GDM1 (cell line): ENCODE measurements at regions not wholly inside any gene's neighbourhood (a gene's known extent, or its start where the extent isn't known, plus 50 kb on each side); places are given as distances from the start of the nearest gene placed in this dataset.
"Not testable (repeated sequence)": the region's sequence is repeated elsewhere in the genome, so short reads cannot be mapped to it uniquely, and the experiment has no call there.

Experiments used
- DNase-seq: peaks from one replicate; lab custom pipeline; 2025; lab: John Stamatoyannopoulos, UW

DNA sequence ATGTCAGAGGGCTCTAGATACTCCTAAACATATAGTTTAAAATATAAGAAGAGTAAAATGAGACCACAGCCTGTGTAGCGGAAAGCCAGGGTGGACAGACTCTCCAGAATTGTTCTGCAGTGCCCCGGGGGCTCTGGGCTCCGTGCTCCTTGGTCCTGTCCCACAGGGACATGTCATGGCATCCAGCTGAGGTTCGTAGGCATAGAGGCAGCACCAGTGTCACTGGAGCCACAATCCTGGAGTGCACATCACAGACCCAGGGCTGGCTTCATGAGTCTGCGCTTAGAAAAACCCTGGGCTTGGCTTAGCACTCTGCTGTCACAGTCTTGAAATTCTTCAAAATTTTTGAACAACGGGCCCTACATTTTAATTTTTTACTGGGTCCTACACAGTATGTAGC lies 280.4 kb upstream of the ZNF32 start:
- DNase-seq, result no peak

DNA sequence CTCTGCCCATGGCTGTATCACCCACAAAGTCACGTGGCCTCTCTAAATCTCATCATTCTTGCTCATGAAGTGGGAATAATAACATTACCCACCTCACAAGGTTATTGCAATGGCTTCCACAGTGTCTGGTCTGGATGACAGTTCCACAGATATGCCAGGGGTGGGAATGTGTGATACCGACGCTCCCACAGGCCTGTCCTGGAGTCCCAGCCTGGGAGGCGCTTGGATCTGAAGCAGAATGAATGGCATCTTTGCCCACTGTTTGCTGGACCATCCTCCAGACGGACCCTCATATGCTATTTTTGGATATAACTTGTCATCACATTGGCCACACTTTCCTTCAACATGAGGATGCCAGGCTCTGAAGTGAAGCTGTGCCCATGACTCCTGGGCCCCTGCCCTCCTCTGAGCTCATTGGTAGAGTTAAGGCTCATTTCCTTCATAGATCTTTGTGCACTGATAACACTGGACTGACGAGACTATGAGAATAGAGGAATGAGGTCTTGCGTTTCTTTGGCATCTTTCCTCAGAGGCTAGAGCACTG lies 279.8 kb upstream of the ZNF32 start:
- DNase-seq, result no peak

DNA sequence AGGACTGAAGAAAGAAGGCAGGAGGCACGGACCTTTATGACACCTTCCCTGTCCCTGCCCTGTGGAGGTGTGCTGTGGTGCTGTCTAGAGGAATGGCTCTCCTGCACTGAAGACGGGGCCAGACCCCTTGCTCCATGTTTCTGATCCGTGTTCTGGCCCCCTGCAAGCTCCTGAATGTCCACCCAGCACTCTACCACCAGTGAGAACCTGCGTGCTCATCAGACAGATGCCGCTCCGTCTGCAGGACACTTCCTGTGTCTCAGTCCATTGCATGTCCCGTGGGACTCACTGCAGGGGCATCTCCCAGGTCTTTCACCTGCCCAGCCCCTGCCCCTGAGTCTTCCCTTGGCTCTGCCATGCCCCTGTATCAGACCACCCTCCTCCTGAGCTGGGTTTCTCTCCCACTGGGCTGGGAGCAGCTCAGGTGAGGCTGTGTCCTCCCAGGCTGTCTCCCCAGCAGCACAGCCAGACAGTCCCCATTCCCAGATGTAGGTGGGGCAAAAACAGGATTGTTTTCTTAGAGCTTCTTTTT lies 278.3 kb upstream of the ZNF32 start:
- no peak for DNase-seq

DNA sequence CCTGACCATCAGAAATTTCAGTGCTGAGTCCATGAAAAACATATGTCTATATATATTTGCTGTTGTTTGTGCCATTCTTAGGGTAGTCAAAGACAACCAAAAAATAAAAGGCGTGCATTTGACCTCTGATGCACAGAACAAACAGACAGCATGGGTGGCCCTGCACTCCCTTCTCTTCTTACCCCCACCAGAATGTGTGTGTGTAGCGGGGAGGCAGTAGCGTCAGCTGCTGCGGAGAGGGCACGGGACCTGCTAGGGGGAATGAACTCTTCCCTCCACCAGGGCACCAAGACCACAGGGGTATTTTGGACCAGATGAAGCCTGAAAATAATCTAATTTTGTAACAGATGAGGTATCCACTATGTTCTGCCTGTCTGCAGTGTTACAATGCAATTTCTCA lies 277.7 kb upstream of the ZNF32 start:
- DNase-seq, result no peak

DNA sequence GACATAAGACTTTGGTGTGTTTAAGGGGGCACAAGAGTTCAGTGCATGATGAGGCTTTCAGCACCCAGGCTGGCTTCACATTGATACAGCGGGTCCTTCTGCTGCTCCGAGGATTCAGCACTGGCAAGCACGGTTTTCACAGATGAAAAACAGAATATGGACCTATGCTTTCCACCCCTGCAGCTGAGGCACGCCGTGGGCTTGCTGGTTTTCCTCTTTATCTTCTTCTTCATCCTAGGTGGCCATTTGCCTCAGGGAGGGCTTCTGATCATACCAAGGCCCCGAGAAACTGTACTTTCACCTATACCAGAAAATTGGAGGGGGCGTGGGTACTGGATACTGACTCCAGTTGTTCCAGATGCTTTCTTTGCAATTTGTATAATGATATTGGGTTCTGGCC lies 277.1 kb upstream of the ZNF32 start:
- no peak for DNase-seq

DNA sequence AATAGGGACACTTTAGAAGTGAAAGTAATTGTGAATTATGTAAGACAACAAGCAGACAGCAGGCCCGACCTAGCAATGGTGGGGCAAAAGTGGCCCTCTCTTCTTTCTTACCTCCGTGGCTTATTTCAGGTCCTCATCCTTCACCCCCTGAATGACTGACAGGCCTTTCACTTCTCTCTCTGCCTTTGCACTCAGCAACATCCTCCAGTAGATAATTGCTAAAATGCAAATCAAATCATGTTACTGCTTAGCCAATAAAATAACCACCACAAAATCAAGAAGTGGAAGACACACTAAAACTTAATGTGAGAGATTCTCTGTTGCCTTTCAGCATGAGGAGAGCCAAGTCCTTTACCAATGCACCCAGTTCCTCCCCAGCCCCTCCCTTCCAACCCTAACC lies 274.6 kb upstream of the ZNF32 start:
- no peak for DNase-seq

DNA sequence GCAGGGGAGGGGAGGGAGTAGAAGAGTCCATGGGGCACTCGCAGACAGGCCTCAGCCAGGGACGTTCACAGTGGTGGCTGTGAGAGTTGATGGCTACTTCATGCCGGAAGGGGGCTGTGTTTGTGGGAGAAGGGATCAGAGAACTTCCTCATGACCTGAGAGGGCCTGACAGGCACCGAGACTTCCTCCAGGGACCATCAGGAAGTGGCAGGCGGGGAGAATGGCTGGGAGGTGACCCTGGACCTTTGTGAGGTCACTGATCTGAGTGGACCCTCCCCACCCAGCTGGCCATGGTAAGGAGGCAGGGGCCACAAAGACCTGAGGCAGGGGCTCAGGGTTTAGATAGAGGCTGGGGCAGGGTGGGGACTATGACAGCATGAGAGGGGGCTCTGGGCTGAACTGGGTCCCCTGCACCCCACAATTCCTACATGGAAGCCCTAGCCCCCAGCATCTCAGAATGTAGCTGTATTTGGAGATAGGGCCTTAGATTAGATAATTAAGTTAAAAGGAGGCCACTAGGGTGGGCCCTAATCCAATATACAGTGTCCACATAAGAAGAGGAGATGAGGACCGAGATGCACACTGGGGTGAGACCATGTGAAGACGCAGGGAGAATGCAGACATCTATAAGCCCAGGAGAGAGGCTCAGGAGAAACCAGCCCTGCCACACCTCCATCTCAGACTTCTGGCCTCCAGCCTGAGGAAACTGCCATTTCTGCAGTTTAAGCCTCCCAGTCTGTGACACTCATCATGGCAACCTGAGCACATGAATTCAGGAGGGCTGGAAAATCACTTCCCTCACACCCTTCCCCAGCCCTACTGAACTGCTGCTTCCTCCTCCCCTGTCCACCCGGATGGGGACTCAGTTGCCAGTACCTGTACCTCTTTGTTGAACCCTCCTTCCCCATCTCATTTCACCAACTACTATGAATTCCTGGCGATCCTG lies 273.9 kb upstream of the ZNF32 start:
- no peak for DNase-seq

DNA sequence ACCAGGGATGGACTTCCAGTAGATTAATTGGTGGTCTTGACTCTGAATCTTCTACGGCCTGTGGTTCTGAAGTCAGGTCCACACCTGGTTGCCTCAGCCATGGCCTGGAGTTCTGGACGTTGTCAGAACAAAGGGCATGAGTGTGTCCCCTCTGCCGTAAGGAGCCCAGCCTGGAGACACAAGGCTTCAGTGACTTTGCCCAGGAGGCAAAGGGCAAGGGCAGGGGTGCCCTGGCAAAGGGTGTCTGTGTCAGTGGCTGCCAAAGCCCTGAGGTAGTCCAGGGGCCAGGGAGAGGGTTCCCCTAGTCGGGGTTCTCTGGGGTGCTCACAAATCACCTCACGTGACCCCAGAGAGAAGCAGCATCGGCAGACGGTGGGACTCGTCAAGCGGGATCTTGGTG lies 273.2 kb upstream of the ZNF32 start:
- no peak for DNase-seq

DNA sequence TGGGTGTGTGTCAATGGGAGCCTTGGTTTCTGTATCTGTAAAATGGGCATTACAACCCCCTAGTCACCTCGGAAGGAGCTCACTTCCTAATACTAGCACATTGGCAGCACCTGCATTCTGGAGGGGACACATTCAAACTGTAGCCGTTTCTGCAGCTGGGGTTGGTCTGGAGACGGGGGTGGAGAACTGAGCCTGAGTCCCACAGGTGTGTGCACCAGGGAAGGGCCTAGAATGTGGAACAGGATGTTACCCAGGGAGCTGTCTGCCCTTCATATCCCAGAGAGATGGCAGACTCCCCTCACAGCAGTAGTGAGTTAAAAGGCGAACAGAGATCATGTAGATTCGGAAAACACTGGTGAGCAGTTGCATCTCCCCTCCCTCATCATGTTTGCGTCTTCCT lies 272.8 kb upstream of the ZNF32 start:
- DNase-seq, result no peak

DNA sequence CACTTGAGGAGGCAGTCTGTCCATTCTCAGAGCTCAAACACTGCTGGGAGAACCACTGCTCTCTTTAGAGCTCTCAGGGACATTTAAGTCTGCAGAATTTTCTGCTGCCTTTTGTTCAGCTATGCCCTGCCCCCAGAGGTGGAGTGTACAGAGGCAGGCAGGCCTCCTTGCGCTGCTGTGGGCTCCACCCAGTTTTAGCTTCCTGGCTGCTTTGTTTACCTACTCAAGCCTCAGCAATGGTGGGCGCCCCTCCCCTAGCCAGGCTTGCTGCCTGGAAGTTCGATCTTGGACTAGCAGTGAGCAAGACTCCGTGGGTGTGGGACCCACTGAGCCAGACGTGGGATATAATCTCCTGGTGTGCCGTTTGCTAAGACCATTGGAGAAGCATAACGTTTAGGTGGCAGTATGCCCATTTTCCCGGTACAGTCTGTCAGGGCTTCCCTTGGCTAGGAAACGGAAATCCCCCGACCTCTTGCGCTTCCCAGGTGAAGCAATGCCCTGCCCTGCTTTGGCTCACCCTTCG lies 271.6 kb upstream of the ZNF32 start:
- DNase-seq, result not testable (repeated sequence)

DNA sequence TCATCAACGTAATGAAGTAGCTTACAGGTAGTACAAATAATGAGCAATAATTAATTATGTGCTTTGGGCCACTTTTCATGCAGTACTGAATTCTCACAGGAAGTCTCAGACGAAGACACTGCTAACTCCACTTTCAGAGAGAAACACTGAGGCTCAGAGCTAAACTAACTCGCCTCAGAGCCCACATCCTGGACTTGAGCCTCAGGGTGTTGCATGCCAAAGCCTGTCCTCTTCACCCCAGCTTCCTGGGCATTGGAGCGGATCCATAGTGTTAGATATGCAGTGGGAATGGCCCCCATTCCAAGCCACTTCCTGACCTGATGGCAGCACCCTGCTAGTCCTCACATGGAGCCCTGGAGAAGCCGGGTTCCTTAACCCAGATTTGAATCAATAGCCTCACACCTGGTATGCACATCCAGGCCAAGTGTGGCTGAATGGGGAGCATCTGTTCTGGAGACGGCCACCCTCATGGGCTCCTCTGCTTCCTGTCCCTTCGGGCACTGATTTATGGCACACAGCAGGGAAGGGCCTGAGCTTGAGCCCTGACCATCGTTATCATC lies 265.1 kb upstream of the ZNF32 start:
- DNase-seq, result no peak

DNA sequence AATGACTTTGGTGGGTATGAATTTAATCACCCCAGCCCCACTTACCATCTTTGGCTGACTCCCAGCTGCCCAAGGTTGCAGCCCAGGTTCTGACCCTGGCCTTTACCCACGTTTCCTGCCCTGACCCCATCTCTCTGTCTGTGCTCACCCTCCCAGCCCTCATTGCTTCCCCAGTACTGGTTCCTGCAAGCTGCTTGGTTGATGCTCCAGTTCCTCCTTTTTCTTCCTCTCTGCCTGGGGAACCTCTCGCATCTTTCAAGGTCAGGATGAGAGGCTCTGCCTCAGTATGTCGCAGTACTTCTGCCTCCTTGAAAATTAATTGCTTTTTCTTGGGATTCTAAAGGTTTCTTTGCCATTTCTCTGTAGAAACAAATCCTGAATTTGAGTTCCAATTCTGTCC lies 263.8 kb upstream of the ZNF32 start:
- peak; percentile 10 for DNase-seq

DNA sequence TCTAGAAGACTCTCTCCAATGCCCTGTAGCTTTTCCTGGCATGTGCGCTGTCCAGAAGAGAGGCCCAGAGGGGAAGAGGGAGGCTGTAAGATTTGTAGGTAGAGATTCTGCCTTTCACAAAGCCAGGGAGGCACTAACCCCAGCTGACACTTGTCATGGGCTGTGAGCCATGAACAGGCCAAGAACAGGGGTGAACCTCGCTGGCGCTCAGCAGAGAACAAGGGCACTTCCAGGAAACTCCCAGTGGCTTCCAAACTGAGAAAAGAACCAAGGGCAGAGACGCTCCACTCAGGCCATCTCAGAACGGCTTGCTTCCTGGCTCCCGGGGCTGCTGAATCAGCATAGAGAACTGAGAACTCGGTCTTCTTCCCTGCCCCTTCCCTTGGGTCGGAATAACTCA lies 257.8 kb upstream of the ZNF32 start:
- DNase-seq, result no peak

DNA sequence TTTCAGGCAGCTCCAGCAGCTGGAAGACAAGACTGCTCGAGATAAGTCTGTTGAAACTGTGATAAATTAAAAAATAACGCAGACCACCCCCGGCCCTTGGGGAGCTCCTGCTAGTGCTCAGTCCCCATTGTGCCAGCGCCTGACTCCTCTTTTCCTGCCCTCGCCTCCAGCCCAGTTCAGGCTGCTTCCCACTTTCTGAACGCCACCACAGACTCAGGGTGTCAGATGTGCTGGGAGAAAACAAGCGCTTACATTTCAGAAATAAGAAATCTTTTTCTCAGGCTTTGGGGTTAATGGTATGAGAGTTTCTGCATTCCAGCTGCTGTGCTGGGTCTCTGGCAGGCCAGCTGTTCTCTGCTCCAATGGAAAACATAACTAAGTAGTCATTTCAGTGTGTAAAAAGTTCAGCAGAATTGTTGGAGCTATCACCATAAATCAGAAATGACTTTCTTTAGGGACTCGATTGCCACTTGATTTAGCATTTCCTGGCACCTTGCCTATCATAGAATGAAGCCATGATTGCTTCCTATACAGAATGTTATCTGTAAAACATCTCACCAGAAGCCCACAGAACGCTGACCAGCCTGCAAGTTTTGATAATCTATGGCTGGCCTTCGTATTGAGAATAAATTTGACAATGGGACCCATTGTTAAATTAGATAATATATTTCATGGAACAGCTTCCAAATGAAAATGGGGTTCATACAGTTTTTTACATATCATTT lies 257.0 kb upstream of the ZNF32 start:
- DNase-seq, result no peak

DNA sequence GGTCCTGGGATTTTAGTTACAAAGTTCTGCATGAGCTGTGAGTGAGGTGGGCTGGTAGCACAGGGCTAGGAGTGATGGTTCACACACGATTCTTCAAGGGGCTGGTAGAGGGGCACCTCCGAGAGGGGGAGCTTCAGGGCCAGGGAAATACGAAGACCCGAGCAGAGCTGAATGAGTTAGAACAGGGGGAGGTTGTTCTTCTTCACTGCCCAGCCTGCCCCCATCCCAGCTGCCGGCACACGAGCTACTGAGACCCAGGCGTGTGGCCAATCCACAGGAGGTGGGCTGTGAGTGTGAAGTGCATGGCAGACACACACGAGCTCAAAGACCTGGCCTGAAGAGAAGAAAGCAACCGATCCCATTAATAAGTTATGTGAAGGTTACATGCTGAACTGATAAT lies 256.2 kb upstream of the ZNF32 start:
- no peak for DNase-seq

DNA sequence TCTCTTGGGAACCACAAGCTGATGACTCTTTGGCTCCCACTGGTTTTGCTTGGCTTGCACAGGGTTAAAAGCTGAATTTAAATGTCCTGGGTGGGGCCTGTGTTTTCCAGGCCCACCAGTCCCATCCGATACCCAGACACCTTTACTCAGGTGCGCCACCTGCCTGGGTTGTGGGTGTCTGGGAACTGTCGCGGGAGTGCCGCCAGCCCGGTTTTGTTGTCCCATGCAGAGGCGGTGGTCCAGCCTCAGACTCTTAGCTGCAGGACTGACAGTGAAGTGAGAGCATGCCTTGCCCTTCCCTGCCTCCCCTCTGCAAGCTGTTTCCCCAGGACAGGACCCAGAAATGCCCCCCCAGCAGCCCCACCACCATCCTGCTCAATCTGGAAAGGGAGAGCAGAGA lies 255.6 kb upstream of the ZNF32 start:
- DNase-seq, result no peak

DNA sequence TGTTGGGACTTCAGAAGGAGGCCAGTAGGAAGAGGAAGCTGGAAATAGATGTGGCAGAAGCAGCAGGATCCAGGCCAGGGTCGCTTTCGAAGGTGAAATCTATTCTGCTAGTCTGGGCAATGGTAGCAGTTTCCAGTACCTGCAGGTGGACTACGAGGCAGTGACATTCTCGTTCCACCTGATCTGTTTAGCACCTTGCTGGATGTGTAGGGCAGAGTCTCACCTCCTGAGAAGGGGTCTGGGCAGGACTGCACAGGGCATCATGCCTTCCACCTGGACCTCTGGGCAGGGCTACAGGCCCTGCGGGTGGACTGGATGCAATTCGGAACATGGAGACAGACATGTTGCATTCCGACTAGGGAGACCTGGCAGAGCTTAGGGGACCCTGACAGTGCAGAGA lies 254.8 kb upstream of the ZNF32 start:
- DNase-seq, result no peak

DNA sequence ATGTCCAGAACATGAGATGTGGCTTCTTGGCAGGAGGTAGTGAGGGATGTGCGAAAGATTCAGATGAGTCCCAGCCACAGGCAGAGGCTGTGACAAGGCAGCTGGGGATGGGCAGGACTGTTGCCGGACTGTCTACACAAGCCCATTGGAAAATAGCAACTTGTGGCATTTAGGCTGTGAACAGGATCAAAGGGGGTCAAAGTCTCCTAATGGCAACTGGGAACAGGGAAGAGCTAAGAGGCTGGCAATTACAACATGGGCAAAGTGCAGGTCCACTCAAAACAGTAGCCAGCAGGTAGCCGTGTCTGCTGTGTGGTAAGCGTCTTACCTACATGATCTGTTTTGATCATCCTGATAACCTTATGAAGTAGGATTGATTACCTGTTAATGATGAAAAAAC lies 254.2 kb upstream of the ZNF32 start:
- no peak for DNase-seq

DNA sequence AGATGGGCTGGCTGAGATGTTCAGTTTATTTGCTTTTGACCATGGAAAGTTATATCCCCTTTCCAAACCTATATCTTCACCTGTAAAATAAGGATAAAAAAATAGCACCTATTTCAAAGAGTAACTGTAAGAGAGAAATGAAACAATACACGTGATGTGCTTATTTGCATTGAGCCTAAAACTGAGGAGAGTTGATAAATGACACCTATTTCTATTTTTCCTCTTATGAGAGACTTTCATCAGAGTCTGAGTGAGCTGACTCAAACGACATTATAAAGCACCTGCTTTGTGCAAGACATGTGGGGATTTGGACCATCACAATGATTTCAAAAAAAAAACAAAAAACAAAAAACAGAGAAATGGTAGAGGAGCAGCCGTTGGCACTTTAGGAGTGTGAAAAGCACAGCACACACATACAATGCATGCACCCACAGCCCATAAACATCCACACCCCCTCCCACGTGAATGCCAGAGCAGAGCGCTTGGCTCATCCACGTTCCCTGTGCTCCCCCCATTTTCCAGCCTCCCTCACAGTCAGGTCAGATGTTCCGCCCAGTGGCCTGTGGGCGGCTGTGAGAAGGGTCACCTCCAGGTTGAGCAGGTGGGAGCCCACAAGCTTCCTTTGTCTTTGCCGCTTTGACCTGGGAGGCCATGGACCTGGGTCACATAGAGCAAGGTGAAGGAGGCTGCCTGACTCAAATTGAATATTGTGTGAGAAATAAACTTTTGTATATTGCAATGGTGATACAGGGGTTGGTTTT lies 253.2 kb upstream of the ZNF32 start:
- DNase-seq, result no peak

DNA sequence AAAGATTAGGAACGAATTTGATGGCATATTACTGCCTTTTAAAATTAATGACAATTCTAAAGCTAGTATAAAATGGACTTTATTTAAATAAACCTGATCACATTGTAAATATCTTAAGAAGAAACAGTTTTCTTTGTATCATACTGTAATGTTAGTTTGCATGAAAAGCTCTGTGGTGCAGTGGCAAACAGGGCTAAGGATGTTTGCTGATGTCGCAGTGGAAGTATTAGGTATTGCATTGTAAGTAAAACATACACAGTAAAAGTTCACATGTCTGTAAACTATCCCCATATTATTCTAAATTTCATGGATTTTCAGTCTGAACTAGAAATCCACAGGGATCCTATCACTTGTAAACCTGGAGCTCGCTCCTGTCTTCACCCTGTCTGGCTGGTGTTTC lies 252.6 kb upstream of the ZNF32 start:
- DNase-seq, result no peak

DNA sequence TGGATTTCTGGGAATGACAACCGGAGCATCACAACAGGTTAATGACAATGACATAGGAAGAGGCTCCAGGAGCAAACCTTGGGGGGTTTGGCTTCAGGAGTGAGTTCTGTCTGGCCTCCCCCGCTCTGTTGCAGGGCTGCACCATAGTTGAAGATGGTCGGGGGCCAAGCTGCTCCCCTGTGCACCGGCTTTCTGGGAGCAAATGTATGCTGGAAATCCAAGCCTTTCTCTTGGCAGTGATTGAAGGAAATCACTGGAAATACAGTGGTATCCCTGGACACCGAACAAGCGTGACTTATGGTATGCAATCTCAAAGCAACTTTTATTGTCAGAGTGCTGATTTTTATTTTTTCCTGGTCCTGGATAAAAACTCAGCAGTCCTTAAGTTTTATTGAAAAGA lies 251.9 kb upstream of the ZNF32 start:
- DNase-seq, result no peak
